ENCODE measurements at regions not wholly inside any gene's neighbourhood (a gene's known extent, or its start where the extent isn't known, plus 50 kb on each side); places are given as distances from the start of the nearest gene placed in this dataset.
"Not testable (repeated sequence)": the region's sequence is repeated elsewhere in the genome, so short reads cannot be mapped to it uniquely, and the experiment has no call there.

- DNase-seq; H3K9me3 ChIP-seq (ENCODE audit: control insufficient read depth, low read length); H3K4me3 ChIP-seq (ENCODE audit: low read length in 2 of 2); H3K36me3 ChIP-seq (ENCODE audit: control insufficient read depth in 1 of 2, insufficient read depth in 2 of 2, low read length in 1 of 2); H3K27ac ChIP-seq (ENCODE audit: low read depth in 1 of 2, low read length in 2 of 2); ATAC-seq (ENCODE audit: low FRiP score); H3K27me3 ChIP-seq (ENCODE audit: control insufficient read depth in 1 of 2, insufficient read depth in 2 of 2, low read length in 1 of 2); H3K4me1 ChIP-seq (ENCODE audit: control insufficient read depth in 1 of 2, insufficient read depth in 2 of 2, low read length in 2 of 2); intact Hi-C loops (cut with DNase I): not testable (repeated sequence)
- WGBS, 2 donors, result 68 to 70% methylated on average over 10 of the region's 10 CpGs
These were observed 746.3 kb upstream of the TPTE start for GRCh38 chr21:9774901-9775593.

- H3K27me3 ChIP-seq (ENCODE audit: control insufficient read depth in 1 of 2, insufficient read depth in 2 of 2, low read length in 1 of 2); ATAC-seq (ENCODE audit: low FRiP score); intact Hi-C loops (cut with DNase I); H3K4me3 ChIP-seq (ENCODE audit: low read length in 2 of 2); H3K36me3 ChIP-seq (ENCODE audit: control insufficient read depth in 1 of 2, insufficient read depth in 2 of 2, low read length in 1 of 2); H3K27ac ChIP-seq (ENCODE audit: low read depth in 1 of 2, low read length in 2 of 2); H3K4me1 ChIP-seq (ENCODE audit: control insufficient read depth in 1 of 2, insufficient read depth in 2 of 2, low read length in 2 of 2); DNase-seq; H3K9me3 ChIP-seq (ENCODE audit: control insufficient read depth, low read length): not testable (repeated sequence)
- WGBS, 2 donors, result 63 to 71% methylated on average over 8 of the region's 8 CpGs
These were observed 745.5 kb upstream of the TPTE start for GRCh38 chr21:9775877-9776276.

- DNase-seq; H3K27me3 ChIP-seq (ENCODE audit: control insufficient read depth in 1 of 2, insufficient read depth in 2 of 2, low read length in 1 of 2); H3K27ac ChIP-seq (ENCODE audit: low read depth in 1 of 2, low read length in 2 of 2); H3K4me3 ChIP-seq (ENCODE audit: low read length in 2 of 2); intact Hi-C loops (cut with DNase I); H3K36me3 ChIP-seq (ENCODE audit: control insufficient read depth in 1 of 2, insufficient read depth in 2 of 2, low read length in 1 of 2); ATAC-seq (ENCODE audit: low FRiP score); H3K4me1 ChIP-seq (ENCODE audit: control insufficient read depth in 1 of 2, insufficient read depth in 2 of 2, low read length in 2 of 2); H3K9me3 ChIP-seq (ENCODE audit: control insufficient read depth, low read length): not testable (repeated sequence)
- WGBS, 2 donors, result 43 to 50% methylated on average over 8 of the region's 8 CpGs
These were observed 744.9 kb upstream of the TPTE start for GRCh38 chr21:9776286-9777020.

- H3K27ac ChIP-seq (ENCODE audit: low read depth in 1 of 2, low read length in 2 of 2); H3K9me3 ChIP-seq (ENCODE audit: control insufficient read depth, low read length); H3K27me3 ChIP-seq (ENCODE audit: control insufficient read depth in 1 of 2, insufficient read depth in 2 of 2, low read length in 1 of 2); H3K4me3 ChIP-seq (ENCODE audit: low read length in 2 of 2); H3K36me3 ChIP-seq (ENCODE audit: control insufficient read depth in 1 of 2, insufficient read depth in 2 of 2, low read length in 1 of 2); DNase-seq; intact Hi-C loops (cut with DNase I); H3K4me1 ChIP-seq (ENCODE audit: control insufficient read depth in 1 of 2, insufficient read depth in 2 of 2, low read length in 2 of 2): not testable (repeated sequence)
- peak; percentile 1 for ATAC-seq (ENCODE audit: low FRiP score)
- WGBS, 2 donors, result 61 to 71% methylated on average over 5 of the region's 5 CpGs
These were observed 742.8 kb upstream of the TPTE start for GRCh38 chr21:9778541-9778940.

GRCh38 chr21:9780441-9780937 lies 740.9 kb upstream of the TPTE start:
- no peak for ATAC-seq (ENCODE audit: low FRiP score)
- H3K4me3 ChIP-seq (ENCODE audit: low read length in 2 of 2), result no peak overlapping the region
- WGBS, 2 donors, result 40 to 43% methylated on average over 3 of the region's 3 CpGs
- H3K9me3 ChIP-seq (ENCODE audit: control insufficient read depth, low read length), result peaks cover 3% of the 10 kb centered on the region
- intact Hi-C loops (cut with DNase I), result no loop called here
- no peaks in the 10 kb centered on the region for H3K36me3 ChIP-seq (ENCODE audit: control insufficient read depth in 1 of 2, insufficient read depth in 2 of 2, low read length in 1 of 2)
- H3K4me1 ChIP-seq (ENCODE audit: control insufficient read depth in 1 of 2, insufficient read depth in 2 of 2, low read length in 2 of 2), result no peaks in the 10 kb centered on the region
- peaks cover 0 to 2% of the 10 kb centered on the region in 2 donors for H3K27me3 ChIP-seq (ENCODE audit: control insufficient read depth in 1 of 2, insufficient read depth in 2 of 2, low read length in 1 of 2)
- H3K27ac ChIP-seq (ENCODE audit: low read depth in 1 of 2, low read length in 2 of 2), result no peak overlapping the region
- no peak for DNase-seq

GRCh38 chr21:9783587-9783986 lies 737.8 kb upstream of the TPTE start:
- ATAC-seq (ENCODE audit: low FRiP score); H3K27me3 ChIP-seq (ENCODE audit: control insufficient read depth in 1 of 2, insufficient read depth in 2 of 2, low read length in 1 of 2); H3K27ac ChIP-seq (ENCODE audit: low read depth in 1 of 2, low read length in 2 of 2); DNase-seq; H3K9me3 ChIP-seq (ENCODE audit: control insufficient read depth, low read length); H3K4me3 ChIP-seq (ENCODE audit: low read length in 2 of 2); intact Hi-C loops (cut with DNase I); H3K4me1 ChIP-seq (ENCODE audit: control insufficient read depth in 1 of 2, insufficient read depth in 2 of 2, low read length in 2 of 2); H3K36me3 ChIP-seq (ENCODE audit: control insufficient read depth in 1 of 2, insufficient read depth in 2 of 2, low read length in 1 of 2): not testable (repeated sequence)
- WGBS, 2 donors, result 34 to 36% methylated on average over 2 of the region's 2 CpGs

- H3K36me3 ChIP-seq (ENCODE audit: control insufficient read depth in 1 of 2, insufficient read depth in 2 of 2, low read length in 1 of 2); H3K27ac ChIP-seq (ENCODE audit: low read depth in 1 of 2, low read length in 2 of 2); DNase-seq; H3K4me3 ChIP-seq (ENCODE audit: low read length in 2 of 2); ATAC-seq (ENCODE audit: low FRiP score); H3K4me1 ChIP-seq (ENCODE audit: control insufficient read depth in 1 of 2, insufficient read depth in 2 of 2, low read length in 2 of 2); H3K27me3 ChIP-seq (ENCODE audit: control insufficient read depth in 1 of 2, insufficient read depth in 2 of 2, low read length in 1 of 2); intact Hi-C loops (cut with DNase I); H3K9me3 ChIP-seq (ENCODE audit: control insufficient read depth, low read length): not testable (repeated sequence)
- WGBS, 2 donors, result 21 to 26% methylated on average over 1 of the region's 1 CpG
These were observed 737.2 kb upstream of the TPTE start for GRCh38 chr21:9784201-9784600.

GRCh38 chr21:9786092-9786491 lies 735.3 kb upstream of the TPTE start:
- DNase-seq; H3K36me3 ChIP-seq (ENCODE audit: control insufficient read depth in 1 of 2, insufficient read depth in 2 of 2, low read length in 1 of 2); intact Hi-C loops (cut with DNase I); ATAC-seq (ENCODE audit: low FRiP score); H3K27me3 ChIP-seq (ENCODE audit: control insufficient read depth in 1 of 2, insufficient read depth in 2 of 2, low read length in 1 of 2); H3K9me3 ChIP-seq (ENCODE audit: control insufficient read depth, low read length); H3K4me3 ChIP-seq (ENCODE audit: low read length in 2 of 2); H3K4me1 ChIP-seq (ENCODE audit: control insufficient read depth in 1 of 2, insufficient read depth in 2 of 2, low read length in 2 of 2); H3K27ac ChIP-seq (ENCODE audit: low read depth in 1 of 2, low read length in 2 of 2): not testable (repeated sequence)
- 39 to 41% methylated on average over 7 of the region's 7 CpGs for WGBS, 2 donors

GRCh38 chr21:9788281-9788680 lies 733.1 kb upstream of the TPTE start:
- ATAC-seq (ENCODE audit: low FRiP score); H3K4me3 ChIP-seq (ENCODE audit: low read length in 2 of 2); H3K36me3 ChIP-seq (ENCODE audit: control insufficient read depth in 1 of 2, insufficient read depth in 2 of 2, low read length in 1 of 2); H3K27me3 ChIP-seq (ENCODE audit: control insufficient read depth in 1 of 2, insufficient read depth in 2 of 2, low read length in 1 of 2); H3K27ac ChIP-seq (ENCODE audit: low read depth in 1 of 2, low read length in 2 of 2); H3K4me1 ChIP-seq (ENCODE audit: control insufficient read depth in 1 of 2, insufficient read depth in 2 of 2, low read length in 2 of 2); intact Hi-C loops (cut with DNase I); H3K9me3 ChIP-seq (ENCODE audit: control insufficient read depth, low read length); DNase-seq: not testable (repeated sequence)
- WGBS, 2 donors, result 45 to 48% methylated on average over 5 of the region's 5 CpGs

Measured in aorta (tissue), 5 donors.